RWPE1 (cell line): ENCODE measurements at regions not wholly inside any gene's neighbourhood (a gene's known extent, or its start where the extent isn't known, plus 50 kb on each side); places are given as distances from the start of the nearest gene placed in this dataset.

Source experiments
- CTCF ChIA-PET: fragments of 350-600 bp; sonication (Branson Sonifier 250); formaldehyde crosslinking; extraction: SDS; loops from one replicate; lab custom pipeline; 2021; lab: Yijun Ruan, JAX
- POLR2A ChIA-PET: fragments of 400-600 bp; formaldehyde crosslinking; extraction: SDS; loops from one replicate; lab custom pipeline; 2020; ENCODE audit warnings: antibody characterized with exemption; ENCODE audit not compliant: low non-redundant PET; lab: Yijun Ruan, JAX
- DNase-seq: peaks from one replicate; pipeline ENCODE4 v3.0.0; 2012; ENCODE audit warnings: low spot score
- H3K27ac ChIP-seq: fragments of 450-650 bp; 2 replicates; pipeline ENCODE4 v1.5.1; 2017
- TF ChIP-seq, protein P1 (sequence below): fragments of 450-650 bp; conservative IDR thresholded peaks from 2 replicates; pipeline ENCODE4 v1.5.1; 2017; ENCODE audit warnings: low read depth, mild to moderate bottlenecking

DNA sequence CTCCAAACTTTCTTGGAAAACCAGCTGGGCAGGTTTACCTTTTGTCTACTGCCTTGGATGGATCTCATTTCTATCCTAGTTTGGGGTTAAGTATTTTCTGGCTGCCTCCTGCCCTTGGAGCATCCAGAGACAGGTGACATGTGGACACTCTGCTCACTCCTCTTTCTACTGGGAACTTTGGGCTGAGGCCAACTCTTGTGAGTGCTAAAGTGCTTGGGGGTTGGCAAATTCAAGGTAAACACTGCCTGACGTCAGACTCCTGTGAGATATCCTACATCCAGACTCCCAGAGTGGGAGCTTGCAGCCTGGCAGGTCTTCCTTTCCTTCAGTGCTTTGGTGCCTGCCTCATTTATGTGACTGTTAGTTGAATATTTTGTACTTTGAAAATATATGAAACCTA is 388.1 kb downstream of the KCNRG start:
- ChIA-PET CTCF (interaction anchor here (0.6 kb wide), 1 partner anchor 412 kb away, joined by 4 read pairs; no protein-coding TSS in a partner anchor), POLR2A (no interaction called here)
- TF ChIP-seq, protein P1, sequence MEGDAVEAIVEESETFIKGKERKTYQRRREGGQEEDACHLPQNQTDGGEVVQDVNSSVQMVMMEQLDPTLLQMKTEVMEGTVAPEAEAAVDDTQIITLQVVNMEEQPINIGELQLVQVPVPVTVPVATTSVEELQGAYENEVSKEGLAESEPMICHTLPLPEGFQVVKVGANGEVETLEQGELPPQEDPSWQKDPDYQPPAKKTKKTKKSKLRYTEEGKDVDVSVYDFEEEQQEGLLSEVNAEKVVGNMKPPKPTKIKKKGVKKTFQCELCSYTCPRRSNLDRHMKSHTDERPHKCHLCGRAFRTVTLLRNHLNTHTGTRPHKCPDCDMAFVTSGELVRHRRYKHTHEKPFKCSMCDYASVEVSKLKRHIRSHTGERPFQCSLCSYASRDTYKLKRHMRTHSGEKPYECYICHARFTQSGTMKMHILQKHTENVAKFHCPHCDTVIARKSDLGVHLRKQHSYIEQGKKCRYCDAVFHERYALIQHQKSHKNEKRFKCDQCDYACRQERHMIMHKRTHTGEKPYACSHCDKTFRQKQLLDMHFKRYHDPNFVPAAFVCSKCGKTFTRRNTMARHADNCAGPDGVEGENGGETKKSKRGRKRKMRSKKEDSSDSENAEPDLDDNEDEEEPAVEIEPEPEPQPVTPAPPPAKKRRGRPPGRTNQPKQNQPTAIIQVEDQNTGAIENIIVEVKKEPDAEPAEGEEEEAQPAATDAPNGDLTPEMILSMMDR, result no peak
- DNase-seq, result no peak
- H3K27ac ChIP-seq, result no peak overlapping the region

DNA sequence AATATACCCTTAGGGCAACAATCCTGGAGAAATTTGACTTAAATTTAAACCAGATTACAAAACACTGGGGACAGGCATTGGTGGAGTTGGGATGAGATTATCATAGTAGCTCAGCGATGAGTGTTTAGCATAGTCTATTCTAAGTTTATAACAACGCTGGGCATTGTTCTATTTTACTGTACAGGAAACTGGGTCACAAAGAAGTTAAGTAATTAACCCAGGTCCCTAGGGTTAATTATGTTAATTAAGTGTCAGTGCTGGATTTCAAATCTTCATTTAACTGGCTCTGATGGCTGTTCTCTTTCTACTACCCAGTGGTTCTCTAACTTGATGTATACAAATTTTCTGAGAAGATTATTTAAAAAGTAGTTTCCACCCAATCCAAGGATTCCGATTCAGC is 388.9 kb downstream of the KCNRG start:
- TF ChIP-seq, protein P1, result no peak

DNA sequence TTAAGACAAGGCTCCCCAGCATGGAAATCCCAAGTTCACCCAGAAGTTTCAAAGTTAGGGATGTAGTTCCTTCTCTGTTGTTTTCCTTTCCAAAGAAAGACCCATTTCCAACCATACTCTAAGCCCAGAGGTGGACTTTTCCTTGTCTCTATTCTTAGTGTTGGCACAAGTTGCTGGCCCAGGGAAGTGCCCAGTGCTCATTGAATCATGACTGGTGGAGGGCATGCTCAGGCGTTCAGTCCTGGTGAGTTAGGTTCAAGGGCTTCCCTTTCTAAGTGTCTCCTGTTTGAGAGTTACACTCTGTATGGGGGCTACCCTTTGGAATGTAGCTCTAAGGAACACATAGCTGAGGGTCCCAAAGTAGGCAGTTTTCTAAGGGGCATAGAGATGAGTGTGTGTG is 389.5 kb downstream of the KCNRG start:
- CTCF ChIA-PET, result interaction anchor here (0.6 kb wide), 1 partner anchor 182 kb away, joined by 4 read pairs; no protein-coding TSS in a partner anchor
- H3K27ac ChIP-seq, result no peak overlapping the region
- no peak for DNase-seq
- POLR2A ChIA-PET, result no interaction called here
- TF ChIP-seq, protein P1, result no peak

More for the DNA sequence above, 388.9 kb downstream of the KCNRG start:
- no peak for DNase-seq
- no peak overlapping the region for H3K27ac ChIP-seq
- ChIA-PET CTCF (no interaction called here), POLR2A (no interaction called here)

DNA sequence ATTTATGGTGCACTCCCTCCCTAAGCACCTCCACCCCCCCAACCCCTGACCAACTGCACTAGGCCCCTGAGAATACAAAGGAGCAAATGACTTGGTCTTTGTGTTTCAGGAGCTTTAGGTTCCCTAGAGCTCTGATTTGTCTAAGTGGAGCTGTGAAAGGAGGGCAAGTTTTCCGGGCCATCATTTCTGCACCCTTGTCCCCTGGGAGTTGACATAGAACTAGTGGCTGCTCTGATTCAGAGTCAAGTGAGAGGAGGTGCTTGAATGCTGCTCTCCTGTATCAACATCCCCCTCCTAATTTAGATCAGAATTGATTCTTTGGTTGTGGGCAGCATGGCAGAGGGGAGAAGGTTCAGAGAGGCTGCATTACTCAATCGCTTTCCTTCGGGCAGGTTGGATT is 391.6 kb downstream of the KCNRG start:
- H3K27ac ChIP-seq, result no peak overlapping the region
- no peak for DNase-seq
- ChIA-PET CTCF (no interaction called here), POLR2A (no interaction called here)
- TF ChIP-seq, protein P1, result no peak

DNA sequence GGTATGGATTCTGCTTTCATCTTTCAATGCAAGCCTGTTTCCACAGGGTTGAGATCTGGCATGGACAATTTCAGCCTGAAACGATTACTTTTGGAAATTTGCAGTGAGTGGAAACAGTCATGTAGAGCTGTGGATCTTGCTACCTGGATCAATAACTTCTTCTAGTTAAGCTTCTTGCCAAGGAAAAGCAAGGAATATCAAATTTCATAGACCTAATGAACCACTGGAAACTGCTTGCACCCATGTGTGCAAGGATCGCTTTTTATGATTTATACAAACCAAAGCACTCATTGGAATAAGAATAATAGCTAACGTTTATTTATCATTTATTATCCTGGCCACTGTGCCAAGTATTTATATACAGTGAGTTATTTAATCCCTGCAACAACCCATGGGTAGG is 392.8 kb downstream of the KCNRG start:
- ChIA-PET POLR2A (no interaction called here), CTCF (no interaction called here)
- TF ChIP-seq, protein P1, result no peak
- DNase-seq, result no peak
- H3K27ac ChIP-seq, result no peak overlapping the region

DNA sequence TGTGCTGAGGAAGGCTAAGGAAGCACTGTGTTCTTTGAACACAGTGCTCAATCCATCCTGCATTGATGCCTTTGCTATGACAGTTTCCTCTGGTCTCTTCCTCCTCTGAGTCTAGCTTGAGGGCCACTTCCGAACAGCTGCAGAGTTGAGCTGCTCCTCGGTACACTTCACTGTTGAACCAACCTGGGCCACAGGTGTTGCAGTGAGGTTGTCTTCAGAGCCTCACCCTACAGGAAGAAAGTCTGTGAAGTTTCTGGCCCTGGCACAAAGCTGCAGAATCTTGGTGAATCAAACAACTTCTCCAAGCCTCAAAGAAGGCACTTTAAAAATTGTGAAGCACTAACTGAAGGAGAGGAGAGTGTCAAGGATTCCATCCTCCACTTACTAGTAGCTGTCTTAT is 394.0 kb downstream of the KCNRG start:
- no peak for DNase-seq
- TF ChIP-seq, protein P1, result no peak
- ChIA-PET POLR2A (no interaction called here), CTCF (no interaction called here)
- H3K27ac ChIP-seq, result no peak overlapping the region
